ENCODE measurements at regions not wholly inside any gene's neighbourhood (a gene's known extent, or its start where the extent isn't known, plus 50 kb on each side); places are given as distances from the start of the nearest gene placed in this dataset.

DNA sequence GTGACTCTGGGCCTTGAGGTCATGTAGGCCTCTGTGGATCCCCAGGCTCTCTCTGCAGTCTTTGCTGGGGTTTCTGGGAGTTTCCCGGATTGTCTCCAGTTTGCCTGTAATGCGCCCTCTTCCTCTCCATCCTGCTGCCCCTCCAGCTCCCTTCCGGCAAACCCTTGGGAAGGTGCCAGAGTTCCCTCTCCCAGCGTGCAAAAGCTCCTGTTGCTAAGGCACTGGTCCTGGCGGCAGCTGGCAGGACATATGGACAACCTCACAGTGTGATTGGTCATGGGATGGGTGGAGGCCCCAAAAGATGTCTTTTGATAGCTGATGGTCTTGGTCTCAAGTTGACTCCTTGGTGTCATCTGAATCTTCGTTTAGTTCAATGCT, 320.1 kb downstream of the CYP26B1 start:
- TF ChIP-seq CTCF (IDR thresholded peaks at IDR 0.05) (no peak), POLR2A (IDR thresholded peaks at IDR 0.05) (no peak)
